NCI-H1436 (cell line): ENCODE measurements at regions not wholly inside any gene's neighbourhood (a gene's known extent, or its start where the extent isn't known, plus 50 kb on each side); places are given as distances from the start of the nearest gene placed in this dataset.
A peak's percentile ranks its signal among the peaks of the same experiment; 100 is the strongest.
"Not testable (repeated sequence)": the region's sequence is repeated elsewhere in the genome, so short reads cannot be mapped to it uniquely, and the experiment has no call there.

ENCODE experiments used
- DNase-seq: peaks from one replicate; lab custom pipeline; 2025; lab: John Stamatoyannopoulos, UW

GRCh38 chr11:109480251-109480650 lies 58.3 kb downstream of the C11orf87 start:
- DNase-seq: no peak

- peak; percentile 76 for DNase-seq
Measured at GRCh38 chr11:109486129-109486528, 64.1 kb downstream of the C11orf87 start.

DNA sequence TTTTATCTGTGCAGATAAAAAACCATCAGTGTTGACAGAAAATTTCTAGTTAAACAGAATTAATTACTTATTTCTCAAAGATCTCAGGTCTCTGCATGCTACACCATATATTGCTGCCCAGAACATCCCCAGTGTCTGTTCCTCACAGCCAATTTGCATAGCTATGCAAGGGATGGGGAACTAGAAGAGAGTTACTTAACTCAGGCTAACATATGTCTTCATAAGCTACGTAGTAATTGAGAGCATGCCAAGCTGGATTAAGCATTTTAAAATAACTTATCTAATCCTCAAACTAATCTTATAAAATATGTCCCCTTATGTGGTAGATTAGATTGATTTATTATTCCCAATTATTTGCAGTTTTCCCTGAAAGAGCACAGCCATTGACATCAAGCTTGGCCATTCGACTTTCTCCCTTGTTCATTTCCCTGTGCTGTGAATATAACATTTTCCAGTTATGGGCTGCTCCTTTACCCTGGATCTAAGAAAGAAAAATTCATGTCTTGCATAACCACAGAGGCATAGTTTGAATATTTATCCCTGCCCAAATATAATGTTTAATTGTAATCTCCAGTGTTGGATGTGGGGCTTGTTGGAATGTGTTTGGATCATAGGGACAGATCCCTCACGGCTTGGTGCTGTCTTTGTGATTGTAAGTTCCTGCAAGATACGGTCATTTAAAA lies 69.1 kb downstream of the C11orf87 start:
- no peak for DNase-seq

DNA sequence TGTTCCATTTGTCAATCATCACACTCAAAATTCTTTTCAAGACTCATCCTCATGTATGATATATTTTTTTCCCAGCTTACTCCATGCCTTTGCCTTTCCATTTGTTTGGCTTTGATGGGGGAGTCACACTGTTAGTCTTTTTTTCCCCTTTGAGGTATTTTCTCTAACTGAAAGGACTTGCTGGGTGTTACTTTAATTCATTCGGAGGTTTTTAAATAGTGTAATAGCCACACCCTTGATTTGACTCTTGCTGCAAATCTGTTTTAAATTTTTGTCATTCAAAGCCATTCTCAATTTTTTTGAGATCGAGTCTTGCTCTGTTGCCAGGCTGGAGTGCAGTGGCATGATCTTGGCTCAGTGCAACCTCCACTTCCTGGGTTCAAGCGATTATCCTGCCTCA lies 84.1 kb downstream of the C11orf87 start:
- no peak for DNase-seq

- no peak for DNase-seq
Measured at GRCh38 chr11:109507331-109507730, 85.3 kb downstream of the C11orf87 start.

- DNase-seq: no peak
Measured at GRCh38 chr11:109507836-109508561, 86.0 kb downstream of the C11orf87 start.

DNA sequence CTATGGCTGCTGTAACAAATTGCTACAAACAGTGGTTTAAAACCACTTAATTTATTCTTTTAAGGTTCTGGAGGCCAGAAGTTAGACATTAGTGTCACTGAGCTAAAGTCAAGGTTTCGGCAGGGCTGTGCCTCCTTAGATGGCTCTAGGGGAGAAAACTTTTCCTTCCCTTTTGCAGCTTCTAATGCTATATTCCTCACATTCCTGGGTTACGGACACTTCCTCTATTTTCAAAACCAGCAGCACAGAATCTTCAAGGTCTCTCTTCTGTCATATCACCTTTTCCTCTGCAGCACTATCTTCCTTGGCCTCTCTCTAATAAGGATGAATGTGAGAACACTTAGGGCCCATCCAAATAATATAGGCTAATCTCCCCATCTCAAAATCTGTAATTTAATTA lies 87.0 kb downstream of the C11orf87 start:
- no peak for DNase-seq

- no peak for DNase-seq
Measured at GRCh38 chr11:109510316-109510715, 88.3 kb downstream of the C11orf87 start.

DNA sequence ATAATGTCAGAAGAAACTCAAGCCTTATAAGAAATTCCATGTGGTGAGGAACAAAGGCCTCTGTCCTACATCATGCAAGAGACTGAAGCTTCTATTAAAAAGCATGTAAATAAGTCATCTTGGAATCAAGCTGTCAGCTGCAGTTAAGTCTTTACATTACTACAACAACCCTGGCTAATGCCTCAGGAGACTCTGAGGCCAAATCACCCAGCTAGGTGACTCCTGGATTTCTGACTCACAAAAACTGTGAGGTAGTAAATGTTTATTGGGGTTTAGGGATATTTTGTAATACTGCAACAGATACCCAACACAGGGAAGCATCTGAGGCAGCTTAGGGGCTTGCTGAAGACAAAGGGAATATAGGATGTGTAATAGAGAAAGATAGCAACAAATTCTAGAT lies 89.6 kb downstream of the C11orf87 start:
- DNase-seq: no peak

DNA sequence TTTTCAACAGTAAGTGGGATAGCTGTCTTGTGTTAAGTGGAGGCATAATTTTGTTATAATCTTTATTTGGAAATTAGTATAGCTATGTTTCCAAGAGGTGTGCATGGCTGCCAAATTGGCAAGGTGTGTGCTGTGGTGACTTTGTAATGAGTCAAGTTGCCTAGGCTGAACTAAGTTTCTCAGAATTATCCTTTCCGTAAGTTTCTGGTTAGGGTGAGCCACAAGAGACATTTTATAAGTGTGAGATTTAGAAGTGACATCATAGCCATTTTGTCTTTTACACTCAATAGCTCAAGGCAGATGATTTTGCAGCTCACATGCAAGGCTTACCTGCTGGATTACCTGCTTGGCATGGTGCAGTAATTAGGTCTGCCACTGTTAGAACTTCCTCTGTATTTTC lies 90.3 kb downstream of the C11orf87 start:
- no peak for DNase-seq

DNA sequence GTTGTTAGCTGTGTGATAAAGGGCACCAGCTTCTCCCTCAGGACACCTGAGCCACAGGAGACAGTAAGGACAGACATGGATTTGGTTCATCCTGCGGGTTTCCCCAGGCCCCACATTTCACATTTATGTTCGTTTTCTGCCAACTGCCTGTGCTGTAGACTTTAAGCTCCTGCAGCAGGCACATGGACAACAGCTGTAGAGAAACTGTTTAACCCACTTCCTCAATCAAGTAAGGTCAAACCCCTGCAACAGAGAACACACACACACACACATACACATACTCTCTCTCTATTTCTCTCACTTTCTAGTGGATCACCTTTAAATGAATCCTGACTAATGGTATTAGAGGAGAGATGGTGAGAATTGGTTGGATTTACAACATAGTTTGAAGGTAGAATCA lies 90.7 kb downstream of the C11orf87 start:
- DNase-seq: no peak

- DNase-seq: no peak
Measured at GRCh38 chr11:109514313-109515018, 92.5 kb downstream of the C11orf87 start.

DNA sequence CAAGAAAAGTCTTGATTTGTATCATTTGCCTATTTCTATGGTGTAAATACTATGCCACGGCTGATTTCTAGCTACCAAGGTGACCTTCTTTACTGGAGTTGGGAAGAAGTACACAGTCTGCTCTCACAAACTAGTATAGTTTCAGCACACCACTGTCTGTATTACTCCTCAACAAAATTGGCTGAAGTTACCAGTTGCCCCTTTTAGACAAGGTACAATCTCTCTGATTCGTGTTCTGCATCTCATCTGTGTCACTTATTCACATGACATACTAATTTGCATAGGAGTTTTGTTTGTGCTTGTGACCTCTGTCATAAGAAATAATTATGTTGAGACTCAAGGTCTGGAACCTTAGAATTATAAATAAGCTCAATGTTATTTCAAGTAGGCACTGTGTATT lies 97.3 kb downstream of the C11orf87 start:
- no peak for DNase-seq

DNA sequence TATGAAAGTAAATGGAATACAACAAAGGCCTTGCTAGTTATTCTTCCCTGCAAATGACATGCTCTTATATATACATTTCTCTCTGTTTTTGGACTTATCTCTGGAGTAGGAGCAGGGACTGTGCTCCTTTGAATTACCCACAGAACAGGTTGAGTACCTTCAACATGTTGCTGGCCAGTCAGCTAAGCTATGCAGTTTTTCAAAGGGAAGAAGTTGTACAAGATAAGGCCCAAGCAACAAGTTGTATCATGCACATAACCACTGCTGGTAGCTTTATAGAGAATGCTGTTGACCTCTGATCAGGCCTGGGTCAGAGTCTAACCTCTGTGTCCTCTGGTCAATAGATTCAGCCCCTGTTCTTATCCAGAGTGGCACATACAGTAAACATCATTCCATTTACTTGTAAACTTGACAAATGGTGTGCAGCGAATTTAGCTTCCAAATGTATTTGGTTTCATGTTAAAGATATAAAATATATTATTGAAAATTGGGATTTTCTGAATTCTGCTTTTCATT lies 99.6 kb downstream of the C11orf87 start:
- no peak for DNase-seq

DNA sequence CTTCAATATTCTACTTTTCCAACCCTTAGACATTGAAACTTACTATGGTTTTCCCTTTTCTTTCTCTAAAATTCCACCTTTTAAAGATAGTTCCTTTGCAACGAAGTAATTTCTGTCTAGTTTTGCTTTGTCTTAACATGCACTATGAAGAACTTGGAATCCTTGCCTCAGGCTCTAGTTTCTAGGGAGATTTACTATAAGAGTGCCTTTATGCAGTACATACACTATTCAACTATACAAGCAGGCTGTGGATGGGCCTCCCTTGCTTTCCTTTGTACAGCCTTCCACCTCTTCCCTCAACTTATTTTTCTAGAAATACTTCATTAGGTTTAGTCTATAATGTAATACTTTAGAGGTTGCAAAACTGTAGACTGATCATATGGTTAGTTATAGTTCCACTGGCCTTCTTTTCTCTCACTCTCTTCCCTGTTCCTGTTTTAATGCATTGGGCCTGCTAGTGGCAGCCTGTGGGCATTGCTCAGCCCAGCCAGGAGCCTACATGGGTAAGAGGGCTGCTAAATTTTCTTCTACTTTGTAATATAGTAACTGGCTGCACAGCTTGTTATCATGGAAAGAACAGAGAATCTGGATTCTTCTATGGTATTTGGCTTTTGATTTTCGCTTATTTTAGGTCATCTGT lies 100.2 kb downstream of the C11orf87 start:
- DNase-seq: no peak

GRCh38 chr11:109525636-109526035 lies 103.6 kb downstream of the C11orf87 start:
- not testable (repeated sequence) for DNase-seq

- DNase-seq: no peak
Measured at GRCh38 chr11:109526061-109526460, 104.1 kb downstream of the C11orf87 start.

- no peak for DNase-seq
Measured at GRCh38 chr11:109526931-109527330, 104.9 kb downstream of the C11orf87 start.

DNA sequence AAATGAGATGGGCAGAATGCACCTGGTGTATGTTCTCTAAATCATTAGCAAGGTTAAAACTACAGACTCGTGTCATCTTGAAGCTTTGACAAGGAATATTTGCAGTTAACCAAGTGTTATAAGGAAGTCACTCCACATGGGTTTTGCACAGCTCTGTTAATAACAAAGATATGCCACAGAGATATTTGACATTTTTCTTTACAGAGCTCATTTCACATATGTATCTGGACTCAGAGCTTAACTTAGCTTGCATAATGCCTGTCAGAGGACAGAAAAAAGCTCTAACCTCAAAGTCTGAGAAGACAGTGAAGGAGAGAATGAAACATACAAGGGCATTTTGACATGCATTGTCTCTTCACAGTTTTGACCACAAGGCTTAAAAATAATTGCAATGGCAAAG lies 105.5 kb downstream of the C11orf87 start:
- DNase-seq: no peak

- DNase-seq: no peak
Measured at GRCh38 chr11:109547356-109548027, 125.5 kb downstream of the C11orf87 start.

DNA sequence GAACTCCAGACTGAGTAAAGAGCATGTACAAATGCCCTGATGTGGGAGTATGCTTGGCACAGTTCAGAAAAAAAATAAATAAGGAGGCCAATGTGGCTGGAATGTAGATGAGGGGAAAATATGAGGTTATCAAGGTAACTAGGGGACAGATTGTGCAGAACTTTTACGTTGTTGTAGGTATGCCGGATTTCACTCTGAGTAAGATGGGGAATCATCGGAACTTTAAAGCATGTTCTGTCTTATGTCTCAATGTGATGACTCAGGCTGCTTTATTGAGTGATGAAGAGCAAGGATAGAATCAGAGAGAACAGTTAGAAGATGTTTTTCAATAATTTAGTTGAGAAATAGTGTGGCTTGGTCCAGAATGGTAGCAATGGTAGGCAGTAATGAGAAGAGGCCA lies 130.4 kb downstream of the C11orf87 start:
- no peak for DNase-seq

DNA sequence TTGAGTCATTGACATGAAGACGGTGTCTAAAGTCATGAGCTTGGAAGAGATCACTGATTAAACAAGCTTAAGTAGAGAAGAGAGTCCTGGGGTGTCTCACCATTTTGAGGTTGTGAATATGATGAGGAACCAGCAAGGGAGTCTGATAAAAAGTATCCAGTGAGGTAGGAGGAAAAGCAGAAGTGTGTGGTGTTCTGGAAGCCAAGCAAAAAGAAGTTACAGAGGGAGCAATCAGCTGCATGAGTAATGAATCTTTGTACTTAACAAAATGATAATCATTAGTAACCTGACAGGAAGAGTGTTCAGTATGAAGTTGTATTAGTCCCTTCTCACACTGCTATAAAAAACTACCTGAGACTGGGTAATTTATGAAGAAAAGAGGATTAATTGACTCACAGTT lies 131.3 kb downstream of the C11orf87 start:
- DNase-seq: no peak
